Adrenal gland (tissue), 5 donors: ENCODE measurements at regions not wholly inside any gene's neighbourhood (a gene's known extent, or its start where the extent isn't known, plus 50 kb on each side); places are given as distances from the start of the nearest gene placed in this dataset.

Source experiments
- POLR2A ChIP-seq, 2 donors: fragments of 450-650 bp; IDR thresholded peaks; one replicate each; pipeline ENCODE4 v1.6.1; 2017; ENCODE audit warnings: antibody characterized with exemption in 2 of 2, mild to moderate bottlenecking in 2 of 2, moderate library complexity in 1 of 2
- TF ChIP-seq, protein P1 (sequence below), 6 experiments: fragments of 450-650 bp in 4 of 6; fragments of 200-600 bp in 2 of 6; sonication (generic) in 1 of 6; IDR thresholded peaks; 1 replicate in 5 of 6; 2 replicates in 1 of 6; pipeline versions ENCODE4 v1.5.1 to v1.8.0; 2016 to 2021; ENCODE audit warnings: antibody characterized with exemption in 6 of 6, mild to moderate bottlenecking in 2 of 6, moderate library complexity in 1 of 6
- donor health status: DM: no; HTN: no; CAD: no.

DNA sequence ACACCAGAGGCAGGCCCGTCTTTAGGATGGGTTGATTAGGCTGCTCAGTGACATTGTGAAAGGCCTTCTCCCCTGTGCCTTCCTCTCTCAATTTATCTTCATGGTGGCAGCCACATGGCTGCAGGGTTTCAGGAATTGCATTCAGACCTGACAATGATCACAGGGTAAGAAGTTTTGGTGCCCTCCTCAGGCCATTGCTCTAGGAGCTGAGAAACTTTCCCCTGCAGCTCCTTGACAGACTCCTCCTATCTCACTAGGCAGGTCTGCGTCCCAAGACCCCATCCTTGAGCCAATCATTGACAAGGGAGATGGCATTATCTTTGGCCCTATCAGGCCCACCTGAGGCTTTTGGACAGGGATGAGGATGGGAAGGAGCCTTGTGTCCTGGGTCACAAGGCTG lies 57.4 kb upstream of the ANO4 start:
- TF ChIP-seq, protein P1, sequence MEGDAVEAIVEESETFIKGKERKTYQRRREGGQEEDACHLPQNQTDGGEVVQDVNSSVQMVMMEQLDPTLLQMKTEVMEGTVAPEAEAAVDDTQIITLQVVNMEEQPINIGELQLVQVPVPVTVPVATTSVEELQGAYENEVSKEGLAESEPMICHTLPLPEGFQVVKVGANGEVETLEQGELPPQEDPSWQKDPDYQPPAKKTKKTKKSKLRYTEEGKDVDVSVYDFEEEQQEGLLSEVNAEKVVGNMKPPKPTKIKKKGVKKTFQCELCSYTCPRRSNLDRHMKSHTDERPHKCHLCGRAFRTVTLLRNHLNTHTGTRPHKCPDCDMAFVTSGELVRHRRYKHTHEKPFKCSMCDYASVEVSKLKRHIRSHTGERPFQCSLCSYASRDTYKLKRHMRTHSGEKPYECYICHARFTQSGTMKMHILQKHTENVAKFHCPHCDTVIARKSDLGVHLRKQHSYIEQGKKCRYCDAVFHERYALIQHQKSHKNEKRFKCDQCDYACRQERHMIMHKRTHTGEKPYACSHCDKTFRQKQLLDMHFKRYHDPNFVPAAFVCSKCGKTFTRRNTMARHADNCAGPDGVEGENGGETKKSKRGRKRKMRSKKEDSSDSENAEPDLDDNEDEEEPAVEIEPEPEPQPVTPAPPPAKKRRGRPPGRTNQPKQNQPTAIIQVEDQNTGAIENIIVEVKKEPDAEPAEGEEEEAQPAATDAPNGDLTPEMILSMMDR (IDR thresholded peaks at IDR 0.05), result no peak
- TF ChIP-seq POLR2A (IDR thresholded peaks at IDR 0.05), result no peak
